Endothelial cell of umbilical vein (primary cell): ENCODE measurements at regions not wholly inside any gene's neighbourhood (a gene's known extent, or its start where the extent isn't known, plus 50 kb on each side); places are given as distances from the start of the nearest gene placed in this dataset.

Experiments used
- EZH2 ChIP-seq: IDR thresholded peaks from 2 replicates; pipeline ENCODE4 v1.6.1; 2012; ENCODE audit warnings: borderline replicate concordance, low read depth, mild to moderate bottlenecking, moderate library complexity, low read length, inconsistent platforms; ENCODE audit not compliant: severe bottlenecking
- POLR2A ChIP-seq: IDR thresholded peaks from 2 replicates; pipeline ENCODE4 v1.6.1; 2012; ENCODE audit warnings: low read depth, mild to moderate bottlenecking, control low read depth, low read length
- POLR2AphosphoS5 ChIP-seq: IDR thresholded peaks from 2 replicates; pipeline ENCODE4 v1.6.1; 2012; ENCODE audit warnings: low read depth, mild to moderate bottlenecking, control low read depth, low read length, moderate library complexity; ENCODE audit not compliant: insufficient read depth
- TF ChIP-seq, protein P1 (sequence below), 2 donors: IDR thresholded peaks; 1 replicate in 1 of 2; 2 replicates in 1 of 2; pipeline ENCODE4 v1.5.1; 2011; ENCODE audit warnings: low read length in 2 of 2, mild to moderate bottlenecking in 2 of 2, moderate library complexity in 2 of 2, control low read depth in 1 of 2, inconsistent platforms in 1 of 2, low read depth in 1 of 2; ENCODE audit not compliant: insufficient read depth in 1 of 2; ENCODE audit errors: extremely low read depth in 1 of 2

DNA sequence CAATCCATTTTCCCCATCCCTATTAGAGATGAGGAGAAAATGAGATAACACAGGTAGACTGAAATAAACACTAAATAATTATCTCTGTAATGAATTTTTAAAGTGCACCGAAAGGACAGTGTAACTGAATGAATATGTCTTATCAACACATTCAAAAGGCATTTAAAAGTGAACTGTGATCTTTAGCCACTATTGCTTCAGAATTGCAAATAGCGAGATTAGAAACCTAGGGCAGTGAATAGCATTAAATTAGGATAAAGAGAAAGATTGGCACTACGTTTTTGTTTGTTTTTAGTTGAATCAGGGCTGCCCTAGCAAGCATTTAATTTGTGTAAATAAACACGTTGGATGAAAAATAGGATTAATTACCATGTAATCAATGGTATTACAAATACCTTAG, 537.5 kb downstream of the ELAVL2 start:
- TF ChIP-seq, protein P1, sequence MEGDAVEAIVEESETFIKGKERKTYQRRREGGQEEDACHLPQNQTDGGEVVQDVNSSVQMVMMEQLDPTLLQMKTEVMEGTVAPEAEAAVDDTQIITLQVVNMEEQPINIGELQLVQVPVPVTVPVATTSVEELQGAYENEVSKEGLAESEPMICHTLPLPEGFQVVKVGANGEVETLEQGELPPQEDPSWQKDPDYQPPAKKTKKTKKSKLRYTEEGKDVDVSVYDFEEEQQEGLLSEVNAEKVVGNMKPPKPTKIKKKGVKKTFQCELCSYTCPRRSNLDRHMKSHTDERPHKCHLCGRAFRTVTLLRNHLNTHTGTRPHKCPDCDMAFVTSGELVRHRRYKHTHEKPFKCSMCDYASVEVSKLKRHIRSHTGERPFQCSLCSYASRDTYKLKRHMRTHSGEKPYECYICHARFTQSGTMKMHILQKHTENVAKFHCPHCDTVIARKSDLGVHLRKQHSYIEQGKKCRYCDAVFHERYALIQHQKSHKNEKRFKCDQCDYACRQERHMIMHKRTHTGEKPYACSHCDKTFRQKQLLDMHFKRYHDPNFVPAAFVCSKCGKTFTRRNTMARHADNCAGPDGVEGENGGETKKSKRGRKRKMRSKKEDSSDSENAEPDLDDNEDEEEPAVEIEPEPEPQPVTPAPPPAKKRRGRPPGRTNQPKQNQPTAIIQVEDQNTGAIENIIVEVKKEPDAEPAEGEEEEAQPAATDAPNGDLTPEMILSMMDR (IDR thresholded peaks at IDR 0.05; ENCODE audit: extremely low read depth in 1 of 2, insufficient read depth in 1 of 2, low read depth in 1 of 2, low read length in 2 of 2), result no peak
- TF ChIP-seq POLR2A, result no peak
- TF ChIP-seq EZH2, result no peak
- TF ChIP-seq POLR2AphosphoS5, result no peak
